CD4-positive, alpha-beta T cell (primary cell): ENCODE measurements at regions not wholly inside any gene's neighbourhood (a gene's known extent, or its start where the extent isn't known, plus 50 kb on each side); places are given as distances from the start of the nearest gene placed in this dataset.

Experiments used
- ATAC-seq: fragments of 200-7000 bp; cut with Tn5 transposase; one replicate; pipeline ENCODE4 v1.10.0; 2022; ENCODE audit warnings: mild to moderate bottlenecking; ENCODE audit not compliant: poor library complexity
- CTCF ChIA-PET: fragments of 350-600 bp; sonication (Branson Sonifier 250); formaldehyde crosslinking; loops from one replicate; lab custom pipeline; 2021; ENCODE audit warnings: antibody characterized with exemption, inconsistent platforms; lab: Charles Lee
- POLR2A ChIA-PET: fragments of 350-600 bp; sonication (Branson Sonifier 250); formaldehyde crosslinking; loops from one replicate; lab custom pipeline; 2021; ENCODE audit warnings: antibody characterized with exemption, inconsistent platforms; lab: Charles Lee
- DNase-seq, 14 experiments: peaks; one replicate each; pipeline ENCODE4 v3.0.0-alpha.2; 2013 to 2020; ENCODE audit warnings: mixed read lengths in 2 of 14
- H3K27ac ChIP-seq, 2 donors: one replicate each; pipeline versions ENCODE4 v1.5.1 to v1.7.0; 2013; ENCODE audit warnings: low read length in 2 of 2, low read depth in 1 of 2, mild to moderate bottlenecking in 1 of 2
- H3K27me3 ChIP-seq, 2 experiments: 1 replicate in 1 of 2; 2 replicates in 1 of 2; pipeline versions ENCODE4 v1.6.1 to v1.7.0; 2013; ENCODE audit warnings: low read length in 2 of 2, control low read depth in 1 of 2, mild to moderate bottlenecking in 1 of 2, moderate library complexity in 1 of 2; ENCODE audit not compliant: insufficient read depth in 2 of 2, control insufficient read depth in 1 of 2
- H3K36me3 ChIP-seq: one replicate; pipeline ENCODE4 v1.6.1; 2013; ENCODE audit warnings: low read length, control low read depth; ENCODE audit not compliant: insufficient read depth
- H3K4me1 ChIP-seq: one replicate; pipeline ENCODE4 v1.6.1; 2013; ENCODE audit warnings: low read length, control low read depth; ENCODE audit not compliant: insufficient read depth
- H3K4me3 ChIP-seq: one replicate; pipeline ENCODE4 v1.5.1; 2013; ENCODE audit warnings: mild to moderate bottlenecking, low read length, moderate library complexity
- H3K9me3 ChIP-seq, 2 experiments: 1 replicate in 1 of 2; 2 replicates in 1 of 2; pipeline versions ENCODE4 v1.6.1 to v1.7.0; 2013; ENCODE audit warnings: low read length in 2 of 2, mild to moderate bottlenecking in 2 of 2, control low read depth in 1 of 2, moderate library complexity in 1 of 2; ENCODE audit not compliant: control insufficient read depth in 1 of 2, insufficient read depth in 1 of 2
- H3K27ac Mint-ChIP-seq: one replicate; pipeline ENCODE4 v1.8.0; 2020; ENCODE audit warnings: mixed read lengths
- H3K27me3 Mint-ChIP-seq: one replicate; pipeline ENCODE4 v1.8.0; 2021; ENCODE audit warnings: mixed read lengths
- H3K36me3 Mint-ChIP-seq: one replicate; pipeline ENCODE4 v1.8.0; 2021; ENCODE audit warnings: low read depth, mixed read lengths
- H3K4me1 Mint-ChIP-seq: one replicate; pipeline ENCODE4 v1.8.0; 2021; ENCODE audit warnings: low read depth, mixed read lengths
- H3K4me3 Mint-ChIP-seq: one replicate; pipeline ENCODE4 v1.8.0; 2020; ENCODE audit warnings: mild to moderate bottlenecking, mixed read lengths
- H3K9me3 Mint-ChIP-seq: one replicate; pipeline ENCODE4 v1.8.0; 2020; ENCODE audit warnings: mixed read lengths
- intact Hi-C, 2 experiments: fragments of 100-400 bp; cut with DNase I in 1 of 2; cut with micrococcal nuclease in 1 of 2; formaldehyde crosslinking; loops; one replicate each; pipeline versions ENCODE4 v1.15.1 to v1.9.0; 2023 to 2025; cut with DNase I, micrococcal nuclease
- TF ChIP-seq, protein P1 (sequence below): fragments of 200-600 bp; IDR thresholded peaks from one replicate; pipeline ENCODE4 v1.8.0; 2022; ENCODE audit warnings: antibody characterized with exemption, mild to moderate bottlenecking

DNA sequence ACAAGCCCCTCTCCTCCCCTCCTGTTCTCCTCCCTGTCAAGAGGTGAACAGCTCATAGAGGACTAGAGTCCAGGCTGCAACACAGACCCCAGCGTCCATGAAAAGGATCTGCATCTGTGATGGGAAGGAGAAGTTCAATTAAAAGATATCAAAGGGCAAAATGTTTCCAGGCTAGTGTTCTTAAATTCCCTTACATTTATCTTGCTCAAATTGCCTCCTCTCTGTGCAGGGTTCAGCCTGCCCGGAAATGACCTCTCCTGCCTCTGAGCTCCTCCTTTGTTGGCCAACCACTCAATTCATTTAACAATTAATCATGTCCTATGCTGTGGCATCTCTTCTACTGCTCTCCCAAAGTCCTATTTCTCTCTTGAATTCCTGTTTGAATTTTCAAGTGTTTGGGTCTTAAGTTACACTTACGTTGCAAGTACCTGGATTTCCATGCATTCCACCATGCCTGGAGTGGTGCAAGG is 105.3 kb downstream of the TSN start:
- no peak overlapping the region for H3K27ac ChIP-seq
- TF ChIP-seq, protein P1, sequence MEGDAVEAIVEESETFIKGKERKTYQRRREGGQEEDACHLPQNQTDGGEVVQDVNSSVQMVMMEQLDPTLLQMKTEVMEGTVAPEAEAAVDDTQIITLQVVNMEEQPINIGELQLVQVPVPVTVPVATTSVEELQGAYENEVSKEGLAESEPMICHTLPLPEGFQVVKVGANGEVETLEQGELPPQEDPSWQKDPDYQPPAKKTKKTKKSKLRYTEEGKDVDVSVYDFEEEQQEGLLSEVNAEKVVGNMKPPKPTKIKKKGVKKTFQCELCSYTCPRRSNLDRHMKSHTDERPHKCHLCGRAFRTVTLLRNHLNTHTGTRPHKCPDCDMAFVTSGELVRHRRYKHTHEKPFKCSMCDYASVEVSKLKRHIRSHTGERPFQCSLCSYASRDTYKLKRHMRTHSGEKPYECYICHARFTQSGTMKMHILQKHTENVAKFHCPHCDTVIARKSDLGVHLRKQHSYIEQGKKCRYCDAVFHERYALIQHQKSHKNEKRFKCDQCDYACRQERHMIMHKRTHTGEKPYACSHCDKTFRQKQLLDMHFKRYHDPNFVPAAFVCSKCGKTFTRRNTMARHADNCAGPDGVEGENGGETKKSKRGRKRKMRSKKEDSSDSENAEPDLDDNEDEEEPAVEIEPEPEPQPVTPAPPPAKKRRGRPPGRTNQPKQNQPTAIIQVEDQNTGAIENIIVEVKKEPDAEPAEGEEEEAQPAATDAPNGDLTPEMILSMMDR = no peak
- H3K27me3 ChIP-seq = peaks cover 0 to 16% of the 10 kb centered on the region in 2 experiments
- Mint-ChIP-seq H3K9me3 (no peaks in the 10 kb centered on the region), H3K4me3 (no peak overlapping the region), H3K27me3 (peaks cover 58% of the 10 kb centered on the region), H3K4me1 (no peaks in the 10 kb centered on the region), H3K27ac (no peak overlapping the region), H3K36me3 (no peaks in the 10 kb centered on the region)
- ChIA-PET CTCF (no interaction called here), POLR2A (no interaction called here)
- ATAC-seq (no peak), DNase-seq (no peak)
- peaks cover 0 to 4% of the 10 kb centered on the region in 2 experiments for H3K9me3 ChIP-seq
- H3K4me3 ChIP-seq = no peak overlapping the region
- H3K36me3 ChIP-seq = no peaks in the 10 kb centered on the region
- intact Hi-C loops = no loop called here
- no peaks in the 10 kb centered on the region for H3K4me1 ChIP-seq

DNA sequence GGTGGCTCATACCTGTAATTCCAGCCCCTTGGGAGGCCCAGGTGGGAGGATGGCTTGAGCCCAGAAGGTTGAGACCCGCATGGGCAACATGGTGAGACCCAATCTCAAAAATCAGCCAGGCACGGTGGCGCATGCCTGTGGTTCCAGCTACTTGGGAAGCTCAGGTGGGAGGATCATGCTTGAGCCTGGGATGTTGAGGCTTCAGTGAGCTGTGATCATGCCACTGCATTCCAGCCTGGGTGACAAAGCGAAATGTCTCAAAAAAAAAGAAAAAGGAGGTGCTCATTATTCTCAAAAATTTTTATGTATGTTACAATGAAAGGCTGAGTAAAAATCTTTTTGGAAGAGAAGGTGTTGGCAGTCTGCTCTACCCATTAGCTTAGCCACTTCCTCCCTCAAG is 106.8 kb downstream of the TSN start:
- no peak overlapping the region for H3K27ac ChIP-seq
- H3K4me3 Mint-ChIP-seq = no peak overlapping the region
- no peaks in the 10 kb centered on the region for H3K9me3 Mint-ChIP-seq
- H3K4me1 Mint-ChIP-seq = no peaks in the 10 kb centered on the region
- ATAC-seq (no peak), DNase-seq (no peak)
- no peaks in the 10 kb centered on the region for H3K4me1 ChIP-seq
- H3K4me3 ChIP-seq = no peak overlapping the region
- peaks cover 0 to 13% of the 10 kb centered on the region in 2 experiments for H3K27me3 ChIP-seq
- H3K27me3 Mint-ChIP-seq = peaks cover 51% of the 10 kb centered on the region
- peaks cover 0 to 4% of the 10 kb centered on the region in 2 experiments for H3K9me3 ChIP-seq
- no peak overlapping the region for H3K27ac Mint-ChIP-seq
- intact Hi-C loops = no loop called here
- TF ChIP-seq, protein P1 = no peak
- CTCF ChIA-PET = no interaction called here
- H3K36me3 ChIP-seq = no peaks in the 10 kb centered on the region
- POLR2A ChIA-PET = no interaction called here
- no peaks in the 10 kb centered on the region for H3K36me3 Mint-ChIP-seq

DNA sequence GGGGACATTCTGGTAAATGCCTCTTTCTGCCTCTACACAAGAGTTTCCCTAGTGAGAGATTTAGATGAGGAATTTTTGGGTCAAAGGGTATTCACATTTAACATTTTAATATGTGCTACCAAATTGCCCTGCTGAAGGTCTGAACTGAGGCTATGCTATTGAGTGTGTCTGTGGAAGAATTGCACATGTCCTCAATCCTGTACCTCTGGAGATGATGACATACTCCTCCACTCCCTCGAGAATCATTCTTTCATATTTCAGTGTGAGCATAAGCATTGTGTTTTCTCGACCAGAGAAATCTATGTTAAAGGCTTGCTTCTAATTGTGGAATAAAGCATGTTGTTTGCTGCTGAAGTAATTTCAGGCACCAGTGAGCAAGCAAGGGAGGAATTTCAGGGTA is 110.5 kb downstream of the TSN start:
- TF ChIP-seq, protein P1 = no peak
- ChIA-PET CTCF (no interaction called here), POLR2A (no interaction called here)
- Mint-ChIP-seq H3K4me3 (no peak overlapping the region), H3K36me3 (no peaks in the 10 kb centered on the region), H3K4me1 (no peaks in the 10 kb centered on the region), H3K9me3 (no peaks in the 10 kb centered on the region), H3K27me3 (peaks cover 21% of the 10 kb centered on the region), H3K27ac (no peak overlapping the region)
- Histone ChIP-seq H3K27me3 (peaks cover 0 to 7% of the 10 kb centered on the region in 2 experiments), H3K27ac (no peak overlapping the region), H3K36me3 (no peaks in the 10 kb centered on the region), H3K9me3 (peaks cover 0 to 4% of the 10 kb centered on the region in 2 experiments), H3K4me1 (no peaks in the 10 kb centered on the region), H3K4me3 (no peak overlapping the region)
- intact Hi-C loops = no loop called here
- ATAC-seq (no peak), DNase-seq (no peak)
